ENCODE measurements at regions not wholly inside any gene's neighbourhood (a gene's known extent, or its start where the extent isn't known, plus 50 kb on each side); places are given as distances from the start of the nearest gene placed in this dataset.

GRCh38 chr9:89920131-89920530 is 315.3 kb downstream of the GADD45G start:
- Histone ChIP-seq H4K20me1 (ENCODE audit: insufficient read depth, low read length) (no peaks in the 10 kb centered on the region), H3K4me2 (ENCODE audit: insufficient read depth, low read length) (no peak overlapping the region), H3K27me3 (ENCODE audit: insufficient read depth, low read length) (no peaks in the 10 kb centered on the region), H3K27ac (ENCODE audit: low read depth, low read length) (no peak overlapping the region), H2AFZ (ENCODE audit: low read length) (no peak overlapping the region), H3K36me3 (ENCODE audit: insufficient read depth, low read length) (no peaks in the 10 kb centered on the region), H3K4me3 (ENCODE audit: insufficient read depth, low read length) (no peak overlapping the region), H3K9me3 (ENCODE audit: low read depth, low read length) (no peaks in the 10 kb centered on the region), H3K79me2 (ENCODE audit: insufficient read depth, low read length) (no peaks in the 10 kb centered on the region), H3K4me1 (ENCODE audit: insufficient read depth, low read length) (no peaks in the 10 kb centered on the region)
- DNase-seq (ENCODE audit: insufficient read length, low spot score, missing footprints) = no peak
- no peak for TF ChIP-seq CTCF (IDR thresholded peaks at IDR 0.05; ENCODE audit: extremely low read depth, low read depth, low read length)

DNA sequence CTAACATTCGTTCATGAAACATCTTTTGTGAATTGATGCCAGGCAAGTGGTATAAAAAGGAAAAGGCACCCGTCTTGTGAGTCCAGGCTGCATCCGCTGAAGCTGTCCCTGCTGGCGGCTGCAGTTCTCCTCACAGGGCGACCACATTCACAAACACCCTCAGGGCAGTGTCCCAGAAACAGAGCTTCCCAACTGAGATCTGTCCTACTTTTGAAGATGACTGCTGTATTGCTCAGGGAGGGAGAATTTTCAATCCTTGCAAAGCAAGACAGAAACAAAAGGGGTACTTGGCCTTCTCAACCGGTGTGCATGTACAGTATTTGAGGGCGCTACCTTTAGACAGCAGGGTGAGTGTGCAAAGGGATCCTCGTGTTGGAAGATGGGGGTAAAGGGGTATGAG is 316.1 kb downstream of the GADD45G start:
- Histone ChIP-seq H4K20me1 (ENCODE audit: insufficient read depth, low read length) (no peaks in the 10 kb centered on the region), H3K9me3 (ENCODE audit: low read depth, low read length) (no peaks in the 10 kb centered on the region), H3K79me2 (ENCODE audit: insufficient read depth, low read length) (no peaks in the 10 kb centered on the region), H3K27ac (ENCODE audit: low read depth, low read length) (no peak overlapping the region), H3K4me1 (ENCODE audit: insufficient read depth, low read length) (no peaks in the 10 kb centered on the region), H3K36me3 (ENCODE audit: insufficient read depth, low read length) (no peaks in the 10 kb centered on the region), H3K4me2 (ENCODE audit: insufficient read depth, low read length) (no peak overlapping the region), H3K27me3 (ENCODE audit: insufficient read depth, low read length) (no peaks in the 10 kb centered on the region), H2AFZ (ENCODE audit: low read length) (no peak overlapping the region), H3K4me3 (ENCODE audit: insufficient read depth, low read length) (no peak overlapping the region)
- DNase-seq (ENCODE audit: insufficient read length, low spot score, missing footprints) = no peak
- no peak for TF ChIP-seq CTCF (IDR thresholded peaks at IDR 0.05; ENCODE audit: extremely low read depth, low read depth, low read length)

- DNase-seq (ENCODE audit: insufficient read length, low spot score, missing footprints) = no peak
- Histone ChIP-seq H3K4me2 (ENCODE audit: insufficient read depth, low read length) (no peak overlapping the region), H3K4me1 (ENCODE audit: insufficient read depth, low read length) (no peaks in the 10 kb centered on the region), H4K20me1 (ENCODE audit: insufficient read depth, low read length) (no peaks in the 10 kb centered on the region), H3K9me3 (ENCODE audit: low read depth, low read length) (no peaks in the 10 kb centered on the region), H3K79me2 (ENCODE audit: insufficient read depth, low read length) (no peaks in the 10 kb centered on the region), H3K36me3 (ENCODE audit: insufficient read depth, low read length) (no peaks in the 10 kb centered on the region), H3K4me3 (ENCODE audit: insufficient read depth, low read length) (no peak overlapping the region), H3K27ac (ENCODE audit: low read depth, low read length) (no peak overlapping the region), H3K27me3 (ENCODE audit: insufficient read depth, low read length) (peaks cover 4% of the 10 kb centered on the region), H2AFZ (ENCODE audit: low read length) (no peak overlapping the region)
- TF ChIP-seq CTCF (IDR thresholded peaks at IDR 0.05; ENCODE audit: extremely low read depth, low read depth, low read length) = no peak
These were observed 317.3 kb downstream of the GADD45G start for GRCh38 chr9:89922099-89922498.

DNA sequence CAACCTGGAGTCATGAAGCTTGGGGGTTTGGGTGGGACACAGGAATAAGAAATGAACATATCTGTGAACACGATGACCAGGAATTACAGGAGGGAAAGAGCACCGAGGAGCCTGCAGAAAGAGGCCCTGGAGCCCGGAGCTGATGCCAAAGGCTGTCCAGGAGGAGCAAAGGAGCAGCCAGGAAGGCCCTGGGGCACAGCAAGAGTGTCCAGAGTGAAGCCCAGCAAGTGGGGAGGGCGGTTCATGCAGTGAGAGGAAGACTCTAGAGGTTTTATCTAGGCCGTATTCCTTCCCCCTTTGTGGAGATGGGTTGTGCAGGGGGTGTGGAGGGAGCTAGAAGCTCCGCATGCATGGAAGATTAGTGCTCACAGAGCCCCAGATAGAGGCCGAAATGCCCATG is 318.4 kb downstream of the GADD45G start:
- no peak for TF ChIP-seq CTCF (IDR thresholded peaks at IDR 0.05; ENCODE audit: extremely low read depth, low read depth, low read length)
- H3K27me3 ChIP-seq (ENCODE audit: insufficient read depth, low read length) = peaks cover 10% of the 10 kb centered on the region
- H2AFZ ChIP-seq (ENCODE audit: low read length) = no peak overlapping the region
- H3K79me2 ChIP-seq (ENCODE audit: insufficient read depth, low read length) = no peaks in the 10 kb centered on the region
- H3K27ac ChIP-seq (ENCODE audit: low read depth, low read length) = no peak overlapping the region
- no peaks in the 10 kb centered on the region for H3K9me3 ChIP-seq (ENCODE audit: low read depth, low read length)
- no peaks in the 10 kb centered on the region for H3K36me3 ChIP-seq (ENCODE audit: insufficient read depth, low read length)
- no peak overlapping the region for H3K4me3 ChIP-seq (ENCODE audit: insufficient read depth, low read length)
- no peak for DNase-seq (ENCODE audit: insufficient read length, low spot score, missing footprints)
- no peaks in the 10 kb centered on the region for H4K20me1 ChIP-seq (ENCODE audit: insufficient read depth, low read length)
- no peaks in the 10 kb centered on the region for H3K4me1 ChIP-seq (ENCODE audit: insufficient read depth, low read length)
- no peak overlapping the region for H3K4me2 ChIP-seq (ENCODE audit: insufficient read depth, low read length)
